ENCODE measurements at regions not wholly inside any gene's neighbourhood (a gene's known extent, or its start where the extent isn't known, plus 50 kb on each side); places are given as distances from the start of the nearest gene placed in this dataset.

- intact Hi-C loops (cut with DNase I), result no loop called here
Observed at GRCh38 chr18:70448588-70448987, 159.7 kb downstream of the SOCS6 start.

GRCh38 chr18:70446063-70446462 lies 157.2 kb downstream of the SOCS6 start:
- DNase-seq (ENCODE audit: extremely low spot score in 2 of 2), result no peak
- no peaks in the 10 kb centered on the region for H3K36me3 ChIP-seq
- peaks cover 9% of the 10 kb centered on the region for H3K9me3 ChIP-seq
- H3K4me1 ChIP-seq, result no peaks in the 10 kb centered on the region
- no peak overlapping the region for H3K27ac ChIP-seq
- intact Hi-C loops (cut with DNase I), result no loop called here
- no peaks in the 10 kb centered on the region for H3K27me3 ChIP-seq
- H3K4me3 ChIP-seq, result no peak overlapping the region
- no peak for TF ChIP-seq CTCF (IDR thresholded peaks at IDR 0.05)
- TF ChIP-seq POLR2A (IDR thresholded peaks at IDR 0.05), result no peak
- no peak for TF ChIP-seq POLR2AphosphoS5 (IDR thresholded peaks at IDR 0.05; ENCODE audit: insufficient read depth in 1 of 2, low read depth in 1 of 2)

More at GRCh38 chr18:70448588-70448987, 159.7 kb downstream of the SOCS6 start:
- Histone ChIP-seq H3K27me3 (no peaks in the 10 kb centered on the region), H3K4me3 (no peak overlapping the region), H3K27ac (no peak overlapping the region), H3K36me3 (no peaks in the 10 kb centered on the region), H3K4me1 (no peaks in the 10 kb centered on the region), H3K9me3 (peaks cover 2% of the 10 kb centered on the region)
- TF ChIP-seq POLR2A (IDR thresholded peaks at IDR 0.05) (no peak), POLR2AphosphoS5 (IDR thresholded peaks at IDR 0.05; ENCODE audit: insufficient read depth in 1 of 2, low read depth in 1 of 2) (no peak), CTCF (IDR thresholded peaks at IDR 0.05) (no peak)
- no peak for DNase-seq (ENCODE audit: extremely low spot score in 2 of 2)

GRCh38 chr18:70442933-70443332 lies 154.1 kb downstream of the SOCS6 start:
- no peak for DNase-seq (ENCODE audit: extremely low spot score in 2 of 2)
- H3K36me3 ChIP-seq, result no peaks in the 10 kb centered on the region
- intact Hi-C loops (cut with DNase I), result no loop called here
- no peak overlapping the region for H3K4me3 ChIP-seq
- peaks cover 9% of the 10 kb centered on the region for H3K9me3 ChIP-seq
- no peaks in the 10 kb centered on the region for H3K4me1 ChIP-seq
- TF ChIP-seq POLR2AphosphoS5 (IDR thresholded peaks at IDR 0.05; ENCODE audit: insufficient read depth in 1 of 2, low read depth in 1 of 2) (no peak), CTCF (IDR thresholded peaks at IDR 0.05) (no peak), POLR2A (IDR thresholded peaks at IDR 0.05) (no peak)
- no peak overlapping the region for H3K27ac ChIP-seq
- no peaks in the 10 kb centered on the region for H3K27me3 ChIP-seq

GRCh38 chr18:70432804-70433400 lies 144.1 kb downstream of the SOCS6 start:
- H3K4me1 ChIP-seq, result no peaks in the 10 kb centered on the region
- H3K27me3 ChIP-seq, result no peaks in the 10 kb centered on the region
- H3K9me3 ChIP-seq, result no peaks in the 10 kb centered on the region
- H3K4me3 ChIP-seq, result no peak overlapping the region
- intact Hi-C loops (cut with DNase I), result no loop called here
- no peaks in the 10 kb centered on the region for H3K36me3 ChIP-seq
- DNase-seq (ENCODE audit: extremely low spot score in 2 of 2), result peak in 1 of 2 donors; percentile 56
- no peak overlapping the region for H3K27ac ChIP-seq
- TF ChIP-seq POLR2A (IDR thresholded peaks at IDR 0.05), result no peak
- no peak for TF ChIP-seq POLR2AphosphoS5 (IDR thresholded peaks at IDR 0.05; ENCODE audit: insufficient read depth in 1 of 2, low read depth in 1 of 2)
- TF ChIP-seq CTCF (IDR thresholded peaks at IDR 0.05), result no peak

DNA sequence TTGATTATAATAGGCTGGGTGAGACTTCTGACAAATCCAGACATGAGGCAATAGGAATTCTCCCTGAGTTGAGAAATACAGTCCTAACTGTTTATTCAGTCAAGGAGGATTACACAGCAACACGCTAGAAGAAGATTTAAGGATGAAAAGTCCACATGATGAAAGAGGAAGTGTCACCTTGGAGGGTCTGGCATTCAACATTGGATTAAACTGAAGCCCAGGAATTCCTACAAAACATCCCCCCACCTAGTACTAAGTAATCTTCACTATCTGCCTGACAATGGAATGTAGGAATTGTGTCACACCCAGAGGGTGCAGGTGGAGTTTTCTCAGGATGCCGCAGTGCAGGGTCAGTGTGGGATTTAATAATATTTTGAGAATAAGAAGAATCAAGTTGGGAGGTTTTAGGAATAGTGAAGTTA lies 142.4 kb downstream of the SOCS6 start:
- no peak for DNase-seq (ENCODE audit: extremely low spot score in 2 of 2)
- intact Hi-C loops (cut with DNase I), result no loop called here
- TF ChIP-seq POLR2A (IDR thresholded peaks at IDR 0.05), result no peak
- no peak for TF ChIP-seq POLR2AphosphoS5 (IDR thresholded peaks at IDR 0.05; ENCODE audit: insufficient read depth in 1 of 2, low read depth in 1 of 2)
- TF ChIP-seq CTCF (IDR thresholded peaks at IDR 0.05), result no peak
- no peak overlapping the region for H3K27ac ChIP-seq
- no peak overlapping the region for H3K4me3 ChIP-seq
- H3K4me1 ChIP-seq, result no peaks in the 10 kb centered on the region
- H3K9me3 ChIP-seq, result no peaks in the 10 kb centered on the region
- no peaks in the 10 kb centered on the region for H3K27me3 ChIP-seq
- H3K36me3 ChIP-seq, result no peaks in the 10 kb centered on the region
